ENCODE measurements at regions not wholly inside any gene's neighbourhood (a gene's known extent, or its start where the extent isn't known, plus 50 kb on each side); places are given as distances from the start of the nearest gene placed in this dataset.

GRCh38 chr1:73617145-73617544, 580.8 kb downstream of the LRRIQ3 start:
- no peak for DNase-seq
- Mint-ChIP-seq H3K36me3 (ENCODE audit: low read depth) (no peaks in the 10 kb centered on the region), H3K9me3 (peaks cover 3% of the 10 kb centered on the region), H3K27ac (no peak overlapping the region), H3K27me3 (no peaks in the 10 kb centered on the region), H3K4me3 (no peak overlapping the region), H3K4me1 (no peaks in the 10 kb centered on the region)
- ATAC-seq = no peak

- Mint-ChIP-seq H3K9me3 (peaks cover 7% of the 10 kb centered on the region), H3K4me1 (no peaks in the 10 kb centered on the region), H3K36me3 (ENCODE audit: low read depth) (no peaks in the 10 kb centered on the region), H3K27ac (no peak overlapping the region), H3K27me3 (no peaks in the 10 kb centered on the region), H3K4me3 (no peak overlapping the region)
- no peak for ATAC-seq
- no peak for DNase-seq
Measured at GRCh38 chr1:73611681-73612080, 586.3 kb downstream of the LRRIQ3 start.

GRCh38 chr1:73604739-73605138, 593.2 kb downstream of the LRRIQ3 start:
- ATAC-seq (no peak), DNase-seq (no peak)
- no peaks in the 10 kb centered on the region for H3K9me3 Mint-ChIP-seq
- H3K27ac Mint-ChIP-seq = no peak overlapping the region
- H3K36me3 Mint-ChIP-seq (ENCODE audit: low read depth) = no peaks in the 10 kb centered on the region
- no peak overlapping the region for H3K4me3 Mint-ChIP-seq
- no peaks in the 10 kb centered on the region for H3K4me1 Mint-ChIP-seq
- H3K27me3 Mint-ChIP-seq = no peaks in the 10 kb centered on the region

GRCh38 chr1:73604211-73604610, 593.8 kb downstream of the LRRIQ3 start:
- Mint-ChIP-seq H3K27ac (no peak overlapping the region), H3K27me3 (no peaks in the 10 kb centered on the region), H3K9me3 (no peaks in the 10 kb centered on the region), H3K4me1 (no peaks in the 10 kb centered on the region), H3K4me3 (no peak overlapping the region), H3K36me3 (ENCODE audit: low read depth) (no peaks in the 10 kb centered on the region)
- ATAC-seq (no peak), DNase-seq (no peak)

GRCh38 chr1:73593804-73594203, 604.2 kb downstream of the LRRIQ3 start:
- DNase-seq (no peak), ATAC-seq (no peak)
- H3K9me3 Mint-ChIP-seq = peaks cover 16% of the 10 kb centered on the region
- H3K4me3 Mint-ChIP-seq = no peak overlapping the region
- no peak overlapping the region for H3K27ac Mint-ChIP-seq
- no peaks in the 10 kb centered on the region for H3K4me1 Mint-ChIP-seq
- no peaks in the 10 kb centered on the region for H3K36me3 Mint-ChIP-seq (ENCODE audit: low read depth)
- H3K27me3 Mint-ChIP-seq = no peaks in the 10 kb centered on the region

GRCh38 chr1:73593364-73593763, 604.6 kb downstream of the LRRIQ3 start:
- Mint-ChIP-seq H3K36me3 (ENCODE audit: low read depth) (no peaks in the 10 kb centered on the region), H3K27me3 (no peaks in the 10 kb centered on the region), H3K27ac (no peak overlapping the region), H3K4me3 (no peak overlapping the region), H3K4me1 (no peaks in the 10 kb centered on the region), H3K9me3 (peaks cover 16% of the 10 kb centered on the region)
- ATAC-seq (no peak), DNase-seq (no peak)

GRCh38 chr1:73587080-73587479, 610.9 kb downstream of the LRRIQ3 start:
- ATAC-seq = no peak
- H3K36me3 Mint-ChIP-seq (ENCODE audit: low read depth) = no peaks in the 10 kb centered on the region

GRCh38 chr1:73577206-73577605, 620.8 kb downstream of the LRRIQ3 start:
- ATAC-seq (no peak), DNase-seq (no peak)
- H3K9me3 Mint-ChIP-seq = peaks cover 17% of the 10 kb centered on the region
- H3K36me3 Mint-ChIP-seq (ENCODE audit: low read depth) = no peaks in the 10 kb centered on the region
- no peak overlapping the region for H3K27ac Mint-ChIP-seq
- no peak overlapping the region for H3K4me3 Mint-ChIP-seq
- no peaks in the 10 kb centered on the region for H3K27me3 Mint-ChIP-seq
- H3K4me1 Mint-ChIP-seq = no peaks in the 10 kb centered on the region

More at GRCh38 chr1:73587080-73587479, 610.9 kb downstream of the LRRIQ3 start:
- H3K9me3 Mint-ChIP-seq = peaks cover 7% of the 10 kb centered on the region
- H3K27me3 Mint-ChIP-seq = no peaks in the 10 kb centered on the region
- H3K4me3 Mint-ChIP-seq = no peak overlapping the region
- no peaks in the 10 kb centered on the region for H3K4me1 Mint-ChIP-seq
- no peak overlapping the region for H3K27ac Mint-ChIP-seq
- DNase-seq = no peak

GRCh38 chr1:73576083-73576482, 621.9 kb downstream of the LRRIQ3 start:
- Mint-ChIP-seq H3K27me3 (no peaks in the 10 kb centered on the region), H3K36me3 (ENCODE audit: low read depth) (no peaks in the 10 kb centered on the region), H3K4me1 (no peaks in the 10 kb centered on the region), H3K27ac (no peak overlapping the region), H3K9me3 (peaks cover 14% of the 10 kb centered on the region), H3K4me3 (no peak overlapping the region)
- DNase-seq (no peak), ATAC-seq (no peak)

GRCh38 chr1:73564294-73564693, 633.7 kb downstream of the LRRIQ3 start:
- no peaks in the 10 kb centered on the region for H3K27me3 Mint-ChIP-seq
- H3K4me1 Mint-ChIP-seq = no peaks in the 10 kb centered on the region
- no peak overlapping the region for H3K27ac Mint-ChIP-seq
- ATAC-seq = no peak
- no peaks in the 10 kb centered on the region for H3K36me3 Mint-ChIP-seq (ENCODE audit: low read depth)
- DNase-seq = no peak
- H3K9me3 Mint-ChIP-seq = peaks cover 15% of the 10 kb centered on the region
- H3K4me3 Mint-ChIP-seq = no peak overlapping the region

- Mint-ChIP-seq H3K27me3 (no peaks in the 10 kb centered on the region), H3K4me1 (no peaks in the 10 kb centered on the region), H3K27ac (no peak overlapping the region), H3K36me3 (ENCODE audit: low read depth) (no peaks in the 10 kb centered on the region), H3K4me3 (no peak overlapping the region), H3K9me3 (peaks cover 26% of the 10 kb centered on the region)
- no peak for DNase-seq
- no peak for ATAC-seq
Measured at GRCh38 chr1:73556270-73556669, 641.7 kb downstream of the LRRIQ3 start.

- DNase-seq (no peak), ATAC-seq (no peak)
- Mint-ChIP-seq H3K36me3 (ENCODE audit: low read depth) (no peaks in the 10 kb centered on the region), H3K27me3 (no peaks in the 10 kb centered on the region), H3K9me3 (peaks cover 18% of the 10 kb centered on the region), H3K4me3 (no peak overlapping the region), H3K27ac (no peak overlapping the region), H3K4me1 (no peaks in the 10 kb centered on the region)
Measured at GRCh38 chr1:73537400-73537799, 660.6 kb downstream of the LRRIQ3 start.

- H3K4me3 Mint-ChIP-seq = no peak overlapping the region
- no peak for ATAC-seq
- peaks cover 5% of the 10 kb centered on the region for H3K9me3 Mint-ChIP-seq
- H3K27ac Mint-ChIP-seq = no peak overlapping the region
- DNase-seq = no peak
- H3K36me3 Mint-ChIP-seq (ENCODE audit: low read depth) = no peaks in the 10 kb centered on the region
- H3K4me1 Mint-ChIP-seq = no peaks in the 10 kb centered on the region
- no peaks in the 10 kb centered on the region for H3K27me3 Mint-ChIP-seq
Measured at GRCh38 chr1:73517603-73518191, 680.3 kb downstream of the LRRIQ3 start.

- H3K4me1 Mint-ChIP-seq = no peaks in the 10 kb centered on the region
- H3K27ac Mint-ChIP-seq = no peak overlapping the region
- DNase-seq (no peak), ATAC-seq (no peak)
- peaks cover 5% of the 10 kb centered on the region for H3K9me3 Mint-ChIP-seq
- no peak overlapping the region for H3K4me3 Mint-ChIP-seq
- no peaks in the 10 kb centered on the region for H3K27me3 Mint-ChIP-seq
- H3K36me3 Mint-ChIP-seq (ENCODE audit: low read depth) = no peaks in the 10 kb centered on the region
Measured at GRCh38 chr1:73516451-73516850, 681.5 kb downstream of the LRRIQ3 start.

GRCh38 chr1:73511038-73511437, 686.9 kb downstream of the LRRIQ3 start:
- Mint-ChIP-seq H3K4me1 (no peaks in the 10 kb centered on the region), H3K27me3 (no peaks in the 10 kb centered on the region), H3K4me3 (no peak overlapping the region), H3K27ac (no peak overlapping the region), H3K36me3 (ENCODE audit: low read depth) (no peaks in the 10 kb centered on the region), H3K9me3 (peaks cover 4% of the 10 kb centered on the region)
- DNase-seq = no peak
- ATAC-seq = no peak

- ATAC-seq = no peak
- no peaks in the 10 kb centered on the region for H3K36me3 Mint-ChIP-seq (ENCODE audit: low read depth)
Measured at GRCh38 chr1:73500154-73500553, 697.8 kb downstream of the LRRIQ3 start.

More at GRCh38 chr1:73500154-73500553, 697.8 kb downstream of the LRRIQ3 start:
- H3K4me3 Mint-ChIP-seq = no peak overlapping the region
- DNase-seq = no peak
- H3K9me3 Mint-ChIP-seq = no peaks in the 10 kb centered on the region
- H3K4me1 Mint-ChIP-seq = no peaks in the 10 kb centered on the region
- no peaks in the 10 kb centered on the region for H3K27me3 Mint-ChIP-seq
- no peak overlapping the region for H3K27ac Mint-ChIP-seq

Data from activated naive CD8-positive, alpha-beta T cell treated with anti-CD3 and anti-CD28 coated beads, Interleukin-2, amount 50 U/mL, for 24 hours (primary cell).